ENCODE measurements at regions not wholly inside any gene's neighbourhood (a gene's known extent, or its start where the extent isn't known, plus 50 kb on each side); places are given as distances from the start of the nearest gene placed in this dataset.

DNA sequence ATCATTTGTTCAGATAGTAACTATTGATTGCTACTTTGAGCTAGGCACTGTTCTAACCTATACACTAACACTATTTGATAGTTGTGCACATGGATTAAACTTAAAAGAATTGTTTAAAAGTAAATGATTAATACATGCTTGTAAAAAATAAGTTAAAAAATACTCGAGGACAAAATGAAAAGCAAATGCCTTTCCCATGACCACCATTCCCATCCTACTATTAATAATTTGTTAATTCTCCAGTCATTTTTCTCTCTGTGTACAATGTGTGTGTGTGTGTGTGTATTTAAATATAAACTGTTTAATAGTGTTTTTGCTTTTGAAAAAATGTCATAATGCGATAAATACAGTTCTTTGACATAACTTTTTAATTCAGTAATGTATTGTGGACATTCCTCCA, 78.7 kb upstream of the KCNMB2 start:
- H3K36me3 ChIP-seq (ENCODE audit: insufficient read depth, low read depth, low read length): no peaks in the 10 kb centered on the region
- no peaks in the 10 kb centered on the region for H3K27me3 ChIP-seq (ENCODE audit: insufficient read depth, low read length)
- no peak overlapping the region for H3K27ac ChIP-seq (ENCODE audit: low read length)
- H3K4me3 ChIP-seq (ENCODE audit: low read length): no peak overlapping the region
- H3K9ac ChIP-seq (ENCODE audit: low read depth, low read length): no peak overlapping the region
- H3K4me1 ChIP-seq (ENCODE audit: insufficient read depth, low read length): no peaks in the 10 kb centered on the region
- no peaks in the 10 kb centered on the region for H3K9me3 ChIP-seq (ENCODE audit: insufficient read depth, low read depth, low read length)

- no peak overlapping the region for H3K27ac ChIP-seq (ENCODE audit: low read length)
- H3K36me3 ChIP-seq (ENCODE audit: insufficient read depth, low read depth, low read length): no peaks in the 10 kb centered on the region
- no peaks in the 10 kb centered on the region for H3K27me3 ChIP-seq (ENCODE audit: insufficient read depth, low read length)
- H3K9ac ChIP-seq (ENCODE audit: low read depth, low read length): no peak overlapping the region
- H3K9me3 ChIP-seq (ENCODE audit: insufficient read depth, low read depth, low read length): no peaks in the 10 kb centered on the region
- no peaks in the 10 kb centered on the region for H3K4me1 ChIP-seq (ENCODE audit: insufficient read depth, low read length)
- no peak overlapping the region for H3K4me3 ChIP-seq (ENCODE audit: low read length)
Observed at GRCh38 chr3:178458313-178459037, 77.8 kb upstream of the KCNMB2 start.

- Histone ChIP-seq H3K27me3 (ENCODE audit: insufficient read depth, low read length) (no peaks in the 10 kb centered on the region), H3K9me3 (ENCODE audit: insufficient read depth, low read depth, low read length) (no peaks in the 10 kb centered on the region), H3K27ac (ENCODE audit: low read length) (no peak overlapping the region), H3K4me3 (ENCODE audit: low read length) (no peak overlapping the region), H3K36me3 (ENCODE audit: insufficient read depth, low read depth, low read length) (no peaks in the 10 kb centered on the region), H3K4me1 (ENCODE audit: insufficient read depth, low read length) (no peaks in the 10 kb centered on the region), H3K9ac (ENCODE audit: low read depth, low read length) (no peak overlapping the region)
Observed at GRCh38 chr3:178459038-178459410, 77.2 kb upstream of the KCNMB2 start.

DNA sequence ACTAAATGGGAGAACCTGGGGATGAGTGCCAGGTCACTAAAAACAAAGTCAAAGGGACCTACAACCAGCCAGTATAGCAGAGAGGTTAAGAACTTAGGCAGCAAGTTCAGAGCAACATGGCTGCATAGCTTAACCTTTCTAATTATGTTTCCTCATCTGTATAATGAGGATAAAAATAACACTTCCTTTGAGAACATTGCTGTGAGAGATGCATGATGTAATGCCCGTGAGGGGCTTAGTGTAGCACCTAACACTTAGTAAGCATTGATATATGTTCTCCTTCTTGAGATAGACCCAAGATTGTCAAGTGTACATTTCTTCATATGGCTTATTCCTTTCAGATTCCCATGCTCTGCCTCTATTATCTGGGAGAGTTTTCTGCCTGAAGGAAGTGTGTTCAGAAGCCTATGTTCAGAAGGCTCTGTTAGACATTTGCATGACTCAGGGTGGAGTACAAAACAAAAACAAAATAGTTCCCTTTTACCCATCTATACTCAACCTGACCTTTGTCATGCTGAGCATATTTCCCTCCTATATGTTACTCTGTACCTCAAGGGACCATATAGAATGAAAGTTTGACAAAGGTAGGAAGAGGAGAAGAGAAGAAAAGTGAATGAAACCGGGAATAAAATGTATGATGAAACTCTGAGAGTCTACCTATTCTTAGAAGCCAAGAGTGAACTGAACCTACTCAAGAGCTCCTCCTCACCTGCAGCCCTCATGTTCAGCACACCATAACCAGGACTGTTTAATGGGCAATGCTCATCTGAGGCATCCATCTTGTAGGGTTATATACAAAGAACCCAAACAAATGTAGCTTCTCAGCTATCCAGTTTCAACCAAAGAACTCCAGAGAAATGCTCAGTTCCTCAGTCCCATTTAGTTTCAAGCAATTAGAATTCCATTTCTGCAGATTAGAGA, 70.7 kb upstream of the KCNMB2 start:
- H3K9ac ChIP-seq (ENCODE audit: low read depth, low read length): no peak overlapping the region
- H3K36me3 ChIP-seq (ENCODE audit: insufficient read depth, low read depth, low read length): no peaks in the 10 kb centered on the region
- H3K4me3 ChIP-seq (ENCODE audit: low read length): no peak overlapping the region
- H3K4me1 ChIP-seq (ENCODE audit: insufficient read depth, low read length): no peaks in the 10 kb centered on the region
- no peak overlapping the region for H3K27ac ChIP-seq (ENCODE audit: low read length)
- H3K27me3 ChIP-seq (ENCODE audit: insufficient read depth, low read length): no peaks in the 10 kb centered on the region
- H3K9me3 ChIP-seq (ENCODE audit: insufficient read depth, low read depth, low read length): no peaks in the 10 kb centered on the region

DNA sequence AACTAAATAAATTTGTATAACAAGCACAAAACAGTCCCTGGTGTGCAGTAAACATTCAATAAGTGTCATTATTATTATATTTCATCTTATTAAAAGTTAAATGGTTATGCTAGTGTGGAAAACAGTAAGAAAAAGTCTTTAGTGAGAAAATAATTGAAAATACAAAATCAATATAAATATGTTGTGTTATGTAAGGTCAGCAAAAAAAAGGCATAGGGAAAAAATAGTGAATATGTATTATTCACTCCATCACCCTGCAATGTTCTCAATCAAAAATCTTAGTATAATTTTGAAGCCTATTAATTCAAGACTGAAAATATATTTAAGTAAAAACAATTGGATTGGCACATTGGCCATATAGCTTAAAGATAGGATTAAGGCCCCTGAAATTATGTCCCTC, 63.3 kb upstream of the KCNMB2 start:
- Histone ChIP-seq H3K9ac (ENCODE audit: low read depth, low read length) (no peak overlapping the region), H3K4me1 (ENCODE audit: insufficient read depth, low read length) (no peaks in the 10 kb centered on the region), H3K27me3 (ENCODE audit: insufficient read depth, low read length) (no peaks in the 10 kb centered on the region), H3K36me3 (ENCODE audit: insufficient read depth, low read depth, low read length) (no peaks in the 10 kb centered on the region), H3K9me3 (ENCODE audit: insufficient read depth, low read depth, low read length) (no peaks in the 10 kb centered on the region), H3K27ac (ENCODE audit: low read length) (no peak overlapping the region), H3K4me3 (ENCODE audit: low read length) (no peak overlapping the region)

- Histone ChIP-seq H3K4me3 (ENCODE audit: low read length) (no peak overlapping the region), H3K27ac (ENCODE audit: low read length) (no peak overlapping the region), H3K9me3 (ENCODE audit: insufficient read depth, low read depth, low read length) (no peaks in the 10 kb centered on the region), H3K4me1 (ENCODE audit: insufficient read depth, low read length) (no peaks in the 10 kb centered on the region), H3K9ac (ENCODE audit: low read depth, low read length) (no peak overlapping the region), H3K27me3 (ENCODE audit: insufficient read depth, low read length) (no peaks in the 10 kb centered on the region), H3K36me3 (ENCODE audit: insufficient read depth, low read depth, low read length) (no peaks in the 10 kb centered on the region)
Observed at GRCh38 chr3:178474526-178474925, 61.7 kb upstream of the KCNMB2 start.

GRCh38 chr3:178475062-178475461, 61.2 kb upstream of the KCNMB2 start:
- Histone ChIP-seq H3K9ac (ENCODE audit: low read depth, low read length) (no peak overlapping the region), H3K4me3 (ENCODE audit: low read length) (no peak overlapping the region), H3K9me3 (ENCODE audit: insufficient read depth, low read depth, low read length) (no peaks in the 10 kb centered on the region), H3K36me3 (ENCODE audit: insufficient read depth, low read depth, low read length) (no peaks in the 10 kb centered on the region), H3K4me1 (ENCODE audit: insufficient read depth, low read length) (no peaks in the 10 kb centered on the region), H3K27ac (ENCODE audit: low read length) (no peak overlapping the region), H3K27me3 (ENCODE audit: insufficient read depth, low read length) (no peaks in the 10 kb centered on the region)

GRCh38 chr3:178476886-178477285, 59.4 kb upstream of the KCNMB2 start:
- no peaks in the 10 kb centered on the region for H3K4me1 ChIP-seq (ENCODE audit: insufficient read depth, low read length)
- no peaks in the 10 kb centered on the region for H3K36me3 ChIP-seq (ENCODE audit: insufficient read depth, low read depth, low read length)
- H3K9me3 ChIP-seq (ENCODE audit: insufficient read depth, low read depth, low read length): no peaks in the 10 kb centered on the region
- H3K9ac ChIP-seq (ENCODE audit: low read depth, low read length): no peak overlapping the region
- H3K27me3 ChIP-seq (ENCODE audit: insufficient read depth, low read length): no peaks in the 10 kb centered on the region
- H3K27ac ChIP-seq (ENCODE audit: low read length): no peak overlapping the region
- H3K4me3 ChIP-seq (ENCODE audit: low read length): no peak overlapping the region

DNA sequence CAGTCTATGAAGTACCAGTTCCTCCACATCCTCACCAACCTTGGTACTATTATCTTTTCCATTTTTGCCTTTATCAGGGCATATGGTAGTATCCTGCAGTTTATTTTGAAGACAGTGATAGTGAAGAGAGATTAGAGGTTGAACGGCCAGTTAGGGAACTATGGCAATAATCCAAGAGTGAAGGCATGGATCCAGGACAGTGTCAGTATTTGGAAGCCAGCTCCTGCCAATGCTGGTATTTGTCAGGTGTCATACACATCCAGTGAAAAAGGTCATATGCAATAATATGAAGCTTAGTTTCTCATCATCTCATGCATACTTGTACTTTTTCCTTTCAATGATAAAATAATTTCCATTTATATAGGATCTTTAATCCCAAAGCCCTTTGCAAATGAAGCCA, 56.8 kb upstream of the KCNMB2 start:
- no peaks in the 10 kb centered on the region for H3K36me3 ChIP-seq (ENCODE audit: insufficient read depth, low read depth, low read length)
- H3K4me1 ChIP-seq (ENCODE audit: insufficient read depth, low read length): no peaks in the 10 kb centered on the region
- no peak overlapping the region for H3K27ac ChIP-seq (ENCODE audit: low read length)
- H3K27me3 ChIP-seq (ENCODE audit: insufficient read depth, low read length): no peaks in the 10 kb centered on the region
- H3K9ac ChIP-seq (ENCODE audit: low read depth, low read length): no peak overlapping the region
- H3K4me3 ChIP-seq (ENCODE audit: low read length): no peak overlapping the region
- H3K9me3 ChIP-seq (ENCODE audit: insufficient read depth, low read depth, low read length): no peaks in the 10 kb centered on the region

GRCh38 chr3:178479860-178480259, 56.4 kb upstream of the KCNMB2 start:
- Histone ChIP-seq H3K27me3 (ENCODE audit: insufficient read depth, low read length) (no peaks in the 10 kb centered on the region), H3K9me3 (ENCODE audit: insufficient read depth, low read depth, low read length) (no peaks in the 10 kb centered on the region), H3K4me1 (ENCODE audit: insufficient read depth, low read length) (no peaks in the 10 kb centered on the region), H3K36me3 (ENCODE audit: insufficient read depth, low read depth, low read length) (no peaks in the 10 kb centered on the region), H3K27ac (ENCODE audit: low read length) (no peak overlapping the region), H3K9ac (ENCODE audit: low read depth, low read length) (no peak overlapping the region), H3K4me3 (ENCODE audit: low read length) (no peak overlapping the region)

- Histone ChIP-seq H3K27me3 (ENCODE audit: insufficient read depth, low read length) (no peaks in the 10 kb centered on the region), H3K4me1 (ENCODE audit: insufficient read depth, low read length) (no peaks in the 10 kb centered on the region), H3K9me3 (ENCODE audit: insufficient read depth, low read depth, low read length) (no peaks in the 10 kb centered on the region), H3K4me3 (ENCODE audit: low read length) (no peak overlapping the region), H3K36me3 (ENCODE audit: insufficient read depth, low read depth, low read length) (no peaks in the 10 kb centered on the region), H3K9ac (ENCODE audit: low read depth, low read length) (no peak overlapping the region), H3K27ac (ENCODE audit: low read length) (no peak overlapping the region)
Observed at GRCh38 chr3:178480274-178480673, 56.0 kb upstream of the KCNMB2 start.

DNA sequence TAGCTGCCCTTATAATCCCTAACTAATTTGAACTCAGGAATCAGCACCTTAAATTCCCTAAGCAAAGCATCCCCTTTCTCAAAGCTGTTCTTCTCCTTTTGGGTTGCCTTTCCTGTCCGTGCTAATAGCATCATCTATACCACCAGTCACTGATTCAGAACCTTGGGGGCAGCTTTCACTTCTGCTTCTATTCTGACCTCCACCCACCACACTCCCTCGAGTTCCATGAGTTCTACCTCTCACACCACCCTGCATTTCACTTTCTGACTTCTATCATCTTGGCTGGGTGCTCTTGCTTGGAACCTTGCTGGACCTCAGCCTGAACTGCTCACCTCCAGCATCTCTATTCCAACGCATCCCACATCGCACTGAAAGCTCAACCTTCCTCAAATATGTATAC, 55.4 kb upstream of the KCNMB2 start:
- no peaks in the 10 kb centered on the region for H3K36me3 ChIP-seq (ENCODE audit: insufficient read depth, low read depth, low read length)
- H3K27me3 ChIP-seq (ENCODE audit: insufficient read depth, low read length): no peaks in the 10 kb centered on the region
- no peaks in the 10 kb centered on the region for H3K9me3 ChIP-seq (ENCODE audit: insufficient read depth, low read depth, low read length)
- H3K27ac ChIP-seq (ENCODE audit: low read length): no peak overlapping the region
- no peaks in the 10 kb centered on the region for H3K4me1 ChIP-seq (ENCODE audit: insufficient read depth, low read length)
- H3K9ac ChIP-seq (ENCODE audit: low read depth, low read length): no peak overlapping the region
- H3K4me3 ChIP-seq (ENCODE audit: low read length): no peak overlapping the region
